Tibial nerve (tissue), 4 donors: ENCODE measurements at regions not wholly inside any gene's neighbourhood (a gene's known extent, or its start where the extent isn't known, plus 50 kb on each side); places are given as distances from the start of the nearest gene placed in this dataset.

Experiments
- DNase-seq, 2 donors: peaks; one replicate each; pipeline ENCODE4 v3.0.0-alpha.2; 2019; ENCODE audit warnings: low spot score in 2 of 2
- H3K27ac ChIP-seq, 4 donors: fragments of 200-600 bp; sonication (generic) in 3 of 4; one replicate each; pipeline ENCODE4 v1.5.1; 2017 to 2019; ENCODE audit warnings: mild to moderate bottlenecking in 1 of 4
- H3K27me3 ChIP-seq, 2 donors: fragments of 200-600 bp; sonication (generic) in 1 of 2; one replicate each; pipeline versions ENCODE4 v1.5.1 to v1.6.0; 2017 to 2019
- H3K36me3 ChIP-seq, 3 donors: fragments of 200-600 bp; sonication (generic); one replicate each; pipeline ENCODE4 v1.5.1; 2018 to 2019
- H3K4me1 ChIP-seq, 4 donors: fragments of 200-600 bp; sonication (generic) in 3 of 4; one replicate each; pipeline ENCODE4 v1.5.1; 2017 to 2019
- H3K4me3 ChIP-seq, 4 donors: fragments of 200-600 bp; sonication (generic) in 3 of 4; one replicate each; pipeline ENCODE4 v1.5.1; 2017 to 2019; ENCODE audit warnings: mild to moderate bottlenecking in 1 of 4, moderate library complexity in 1 of 4
- H3K9me3 ChIP-seq, 4 donors: fragments of 200-600 bp; sonication (generic) in 3 of 4; one replicate each; pipeline ENCODE4 v1.5.1; 2017 to 2019
- EP300 ChIP-seq, 2 donors: sonication (generic); formaldehyde crosslinking; IDR thresholded peaks; one replicate each; pipeline ENCODE4 v1.6.1; 2017; ENCODE audit warnings: antibody characterized with exemption in 2 of 2, mild to moderate bottlenecking in 1 of 2
- POLR2A ChIP-seq, 2 donors: fragments of 450-650 bp; IDR thresholded peaks; one replicate each; pipeline ENCODE4 v1.6.1; 2017; ENCODE audit warnings: antibody characterized with exemption in 2 of 2, mild to moderate bottlenecking in 2 of 2, moderate library complexity in 2 of 2
- WGBS, 2 donors: methylation state at CpG; one replicate each; pipeline ENCODE4 v1.1.5; 2018; 5-methylcytosine and 5-hydroxymethylcytosine counted together
- TF ChIP-seq, protein P1 (sequence below), 5 experiments: fragments of 200-600 bp in 3 of 5; fragments of 450-650 bp in 2 of 5; sonication (generic) in 3 of 5; IDR thresholded peaks; one replicate each; pipeline ENCODE4 v1.5.1; 2016 to 2019; ENCODE audit warnings: antibody characterized with exemption in 5 of 5, mild to moderate bottlenecking in 3 of 5, moderate library complexity in 2 of 5

DNA sequence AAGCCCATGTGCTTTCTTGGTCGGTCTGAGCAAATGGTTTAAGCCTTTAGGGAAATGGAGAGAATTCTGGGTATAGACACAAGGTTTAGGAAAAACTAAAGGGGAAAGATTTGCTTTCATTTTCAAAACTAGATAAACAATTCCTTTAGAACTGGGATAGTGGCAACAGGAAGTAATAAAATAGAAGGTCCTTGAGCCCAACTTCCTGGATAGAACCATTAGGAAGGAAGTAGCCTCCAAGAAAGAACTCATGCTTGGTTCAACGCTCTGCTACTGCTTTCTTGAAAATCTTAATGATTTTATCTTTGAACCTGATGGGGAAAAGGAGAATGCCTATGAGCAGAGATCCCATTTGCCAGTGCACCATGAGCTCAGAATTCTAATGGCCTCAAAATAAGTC, 147.0 kb upstream of the THRB start:
- TF ChIP-seq EP300 (IDR thresholded peaks at IDR 0.05) (no peak), POLR2A (IDR thresholded peaks at IDR 0.05) (no peak)
- TF ChIP-seq, protein P1, sequence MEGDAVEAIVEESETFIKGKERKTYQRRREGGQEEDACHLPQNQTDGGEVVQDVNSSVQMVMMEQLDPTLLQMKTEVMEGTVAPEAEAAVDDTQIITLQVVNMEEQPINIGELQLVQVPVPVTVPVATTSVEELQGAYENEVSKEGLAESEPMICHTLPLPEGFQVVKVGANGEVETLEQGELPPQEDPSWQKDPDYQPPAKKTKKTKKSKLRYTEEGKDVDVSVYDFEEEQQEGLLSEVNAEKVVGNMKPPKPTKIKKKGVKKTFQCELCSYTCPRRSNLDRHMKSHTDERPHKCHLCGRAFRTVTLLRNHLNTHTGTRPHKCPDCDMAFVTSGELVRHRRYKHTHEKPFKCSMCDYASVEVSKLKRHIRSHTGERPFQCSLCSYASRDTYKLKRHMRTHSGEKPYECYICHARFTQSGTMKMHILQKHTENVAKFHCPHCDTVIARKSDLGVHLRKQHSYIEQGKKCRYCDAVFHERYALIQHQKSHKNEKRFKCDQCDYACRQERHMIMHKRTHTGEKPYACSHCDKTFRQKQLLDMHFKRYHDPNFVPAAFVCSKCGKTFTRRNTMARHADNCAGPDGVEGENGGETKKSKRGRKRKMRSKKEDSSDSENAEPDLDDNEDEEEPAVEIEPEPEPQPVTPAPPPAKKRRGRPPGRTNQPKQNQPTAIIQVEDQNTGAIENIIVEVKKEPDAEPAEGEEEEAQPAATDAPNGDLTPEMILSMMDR (IDR thresholded peaks at IDR 0.05), result no peak
- peaks cover 0 to 12% (median 0%) of the 10 kb centered on the region in 4 donors for H3K4me1 ChIP-seq
- H3K36me3 ChIP-seq, result no peaks in the 10 kb centered on the region
- H3K27me3 ChIP-seq, result no peaks in the 10 kb centered on the region
- DNase-seq, result no peak
- no peak overlapping the region for H3K27ac ChIP-seq
- H3K4me3 ChIP-seq, result no peak overlapping the region
- H3K9me3 ChIP-seq, result no peaks in the 10 kb centered on the region
- WGBS, 2 donors, result 55 to 61% methylated on average over 2 of the region's 2 CpGs

DNA sequence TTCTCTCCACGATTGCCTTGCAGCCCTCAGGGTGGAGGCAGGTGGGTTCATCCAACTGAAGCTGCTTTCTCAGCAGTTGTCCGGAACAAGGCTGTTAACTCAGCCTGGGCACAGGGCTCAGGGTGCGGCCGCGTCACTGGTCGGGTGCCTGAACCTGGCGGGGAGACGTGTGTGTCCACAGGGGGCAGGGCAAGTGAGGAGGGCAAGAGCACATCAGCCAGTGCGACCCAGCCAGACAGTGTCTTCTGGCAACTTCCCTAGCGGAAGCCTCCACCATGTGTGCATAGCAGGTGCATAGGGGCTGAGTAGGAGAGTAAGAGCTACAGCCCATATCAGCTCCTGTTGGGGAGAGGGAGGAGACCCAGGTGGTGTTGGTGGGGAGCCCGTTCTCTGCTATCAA, 150.4 kb upstream of the THRB start:
- TF ChIP-seq, protein P1 (IDR thresholded peaks at IDR 0.05), result no peak
- TF ChIP-seq EP300 (IDR thresholded peaks at IDR 0.05) (no peak), POLR2A (IDR thresholded peaks at IDR 0.05) (no peak)
- Histone ChIP-seq H3K9me3 (no peaks in the 10 kb centered on the region), H3K4me3 (no peak overlapping the region), H3K36me3 (no peaks in the 10 kb centered on the region), H3K27ac (no peak overlapping the region), H3K27me3 (no peaks in the 10 kb centered on the region), H3K4me1 (peaks cover 0 to 6% (median 0%) of the 10 kb centered on the region in 4 donors)
- no peak for DNase-seq
- WGBS, 2 donors, result 84 to 89% methylated on average over 7 to 11 of the region's 11 CpGs

DNA sequence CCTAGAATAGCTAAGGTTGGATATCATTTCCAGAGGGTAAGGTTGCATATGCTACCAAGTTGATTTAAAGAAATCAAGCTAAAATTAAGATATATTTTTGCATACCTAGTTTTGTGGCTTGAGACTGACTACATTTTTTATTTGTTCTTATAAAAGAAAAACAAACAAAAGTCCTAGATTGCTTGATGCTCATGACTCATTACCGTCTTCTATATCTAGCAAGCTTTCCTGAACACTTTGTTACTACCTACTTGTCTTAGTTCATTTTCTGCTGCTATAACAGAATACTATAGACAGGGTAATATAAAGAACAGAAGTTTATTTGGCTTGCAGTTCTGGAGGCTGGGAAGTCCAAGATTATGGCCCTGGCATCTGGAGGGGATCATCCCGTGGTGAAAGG, 152.1 kb upstream of the THRB start:
- Histone ChIP-seq H3K9me3 (no peaks in the 10 kb centered on the region), H3K4me1 (no peaks in the 10 kb centered on the region), H3K27ac (no peak overlapping the region), H3K27me3 (no peaks in the 10 kb centered on the region), H3K4me3 (no peak overlapping the region), H3K36me3 (no peaks in the 10 kb centered on the region)
- DNase-seq, result no peak
- whole genome bisulfite sequencing, 2 donors, result 97 to 98% methylated on average over 2 of the region's 2 CpGs
- TF ChIP-seq EP300 (IDR thresholded peaks at IDR 0.05) (no peak), POLR2A (IDR thresholded peaks at IDR 0.05) (no peak)
- TF ChIP-seq, protein P1 (IDR thresholded peaks at IDR 0.05), result no peak

DNA sequence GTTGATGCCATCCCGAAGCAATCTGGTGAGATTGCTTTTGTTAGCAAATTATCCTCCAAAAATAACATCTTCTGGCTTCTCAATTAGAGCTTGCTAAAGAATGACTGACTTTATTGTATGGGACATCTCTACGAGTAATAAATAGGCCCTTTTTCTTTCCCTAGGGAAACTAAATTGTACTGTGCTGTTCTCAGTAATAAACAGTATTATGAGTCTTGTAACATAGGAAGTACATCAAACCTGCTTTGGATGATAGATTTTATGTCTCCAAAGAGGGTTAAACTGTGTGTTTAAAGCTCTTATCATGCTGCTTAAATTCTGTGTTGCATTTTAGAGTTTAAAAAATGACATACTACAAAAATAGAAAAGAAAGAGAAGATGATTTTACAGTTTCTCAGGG, 153.4 kb upstream of the THRB start:
- H3K27me3 ChIP-seq, result no peaks in the 10 kb centered on the region
- no peak overlapping the region for H3K4me3 ChIP-seq
- no peaks in the 10 kb centered on the region for H3K4me1 ChIP-seq
- no peaks in the 10 kb centered on the region for H3K9me3 ChIP-seq
- 36 to 39% methylated on average over 2 of the region's 2 CpGs for WGBS, 2 donors
- no peaks in the 10 kb centered on the region for H3K36me3 ChIP-seq
- H3K27ac ChIP-seq, result no peak overlapping the region
- TF ChIP-seq, protein P1 (IDR thresholded peaks at IDR 0.05), result no peak
- TF ChIP-seq EP300 (IDR thresholded peaks at IDR 0.05) (no peak), POLR2A (IDR thresholded peaks at IDR 0.05) (no peak)
- DNase-seq, result no peak

DNA sequence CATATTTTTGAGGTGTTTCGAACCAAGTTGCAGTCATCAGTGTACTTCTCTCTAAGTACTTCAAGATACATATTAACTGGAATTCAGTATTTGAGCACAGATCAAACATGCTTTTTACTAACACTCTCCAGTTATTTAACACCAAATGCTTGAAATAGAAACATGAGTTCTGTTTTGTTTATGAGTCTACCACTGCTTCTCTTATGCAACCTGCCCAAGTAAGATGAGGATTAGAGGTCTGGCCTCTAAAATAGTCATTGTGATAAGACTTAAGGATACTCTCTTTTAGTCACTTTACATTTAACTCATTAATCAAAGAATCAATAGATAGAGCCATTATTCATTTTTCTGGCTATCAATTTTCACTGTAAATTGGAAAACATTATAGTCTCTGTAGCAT, 156.2 kb upstream of the THRB start:
- WGBS, 2 donors, result 94 to 100% methylated on average over 1 of the region's 1 CpG
- Histone ChIP-seq H3K4me1 (no peaks in the 10 kb centered on the region), H3K4me3 (no peak overlapping the region), H3K27me3 (no peaks in the 10 kb centered on the region), H3K9me3 (peaks cover 0 to 7% (median under 1%) of the 10 kb centered on the region in 4 donors), H3K27ac (no peak overlapping the region), H3K36me3 (no peaks in the 10 kb centered on the region)
- TF ChIP-seq, protein P1 (IDR thresholded peaks at IDR 0.05), result no peak
- no peak for TF ChIP-seq EP300 (IDR thresholded peaks at IDR 0.05)
- no peak for TF ChIP-seq POLR2A (IDR thresholded peaks at IDR 0.05)
- DNase-seq, result no peak
